ENCODE measurements at regions not wholly inside any gene's neighbourhood (a gene's known extent, or its start where the extent isn't known, plus 50 kb on each side); places are given as distances from the start of the nearest gene placed in this dataset.

DNA sequence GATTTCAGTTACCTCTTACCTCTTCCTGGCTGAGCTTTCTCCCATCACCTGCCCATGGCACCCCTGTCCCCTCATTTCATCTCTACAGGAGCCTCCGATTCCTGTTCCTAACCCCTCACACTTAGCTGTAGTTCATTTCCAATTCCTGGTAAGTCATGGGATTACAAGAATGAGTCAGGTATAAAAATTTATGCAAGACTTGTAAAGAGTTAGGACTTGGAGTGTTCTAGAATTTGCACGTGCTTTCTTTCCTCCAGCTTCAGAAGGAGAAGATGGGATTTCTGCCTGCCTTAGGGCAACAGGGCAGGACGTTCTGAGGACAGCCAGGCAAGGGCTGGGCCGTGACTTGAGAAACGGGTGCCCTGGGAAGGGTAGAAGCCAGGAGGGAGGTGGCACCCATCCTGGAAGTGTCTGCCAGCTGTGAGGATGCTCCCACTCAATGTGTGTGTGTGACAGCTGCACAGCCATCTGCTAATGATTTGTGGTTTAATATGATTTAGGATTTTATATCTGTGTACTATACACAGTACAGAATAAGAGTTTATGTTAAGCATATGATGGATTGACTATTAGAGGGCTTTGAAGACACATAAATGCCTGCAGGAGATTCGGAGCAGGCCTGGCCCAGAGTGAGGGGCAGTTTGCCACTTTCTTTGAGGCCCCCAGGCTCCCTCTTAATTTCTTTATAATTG, 81.5 kb upstream of the VIPR2 start:
- no peaks in the 10 kb centered on the region for H3K4me1 ChIP-seq (ENCODE audit: control extremely low read depth in 1 of 4, control insufficient read depth in 4 of 4, insufficient read depth in 4 of 4, low read length in 3 of 4)
- no peaks in the 10 kb centered on the region for H3K27me3 ChIP-seq (replicated peaks in 2 of 5; ENCODE audit: control insufficient read depth in 4 of 5, insufficient read depth in 5 of 5, low read length in 4 of 5)
- no peak overlapping the region for H3K4me3 ChIP-seq (ENCODE audit: control insufficient read depth in 1 of 7, extremely low read depth in 1 of 7, insufficient read depth in 4 of 7, low read depth in 2 of 7, low read length in 6 of 7)
- POLR2A ChIA-PET, result no interaction called here
- no peaks in the 10 kb centered on the region for H3K36me3 ChIP-seq (ENCODE audit: control insufficient read depth in 4 of 4, insufficient read depth in 4 of 4, low read length in 3 of 4)
- no peak overlapping the region for H3K27ac ChIP-seq (ENCODE audit: insufficient read depth in 1 of 2, low read depth in 1 of 2, low read length in 2 of 2, poor library complexity in 1 of 2, severe bottlenecking in 2 of 2)
- no peak for DNase-seq
- CTCF ChIA-PET, result no interaction called here
- no peaks in the 10 kb centered on the region for H3K9me3 ChIP-seq (ENCODE audit: control extremely low read depth in 1 of 5, control insufficient read depth in 4 of 5, insufficient read depth in 2 of 5, low read depth in 1 of 5, low read length in 4 of 5)
- WGBS (ENCODE audit: insufficient coverage), result 96% methylated on average over 5 of the region's 6 CpGs

DNA sequence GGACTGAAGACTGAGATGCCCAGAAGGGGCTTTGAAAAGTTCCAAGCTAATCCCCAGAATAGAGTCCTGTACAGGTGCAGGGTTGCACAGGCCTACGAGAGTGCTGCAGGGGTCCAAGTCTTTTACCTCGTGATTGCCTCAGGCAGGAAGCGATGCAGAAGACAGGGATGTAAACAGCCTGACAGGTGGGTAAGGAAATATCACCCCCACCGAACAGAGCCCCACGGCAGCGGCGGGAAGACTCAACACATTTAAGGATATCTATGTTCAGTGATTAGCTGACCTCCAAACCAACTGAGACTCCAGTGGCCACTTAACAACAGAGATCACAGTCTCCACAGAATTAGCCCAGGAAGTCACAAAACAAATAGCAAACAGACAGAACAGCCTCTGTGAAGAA, 73.9 kb upstream of the VIPR2 start:
- no peak for DNase-seq
- Histone ChIP-seq H3K27ac (ENCODE audit: insufficient read depth in 1 of 2, low read depth in 1 of 2, low read length in 2 of 2, poor library complexity in 1 of 2, severe bottlenecking in 2 of 2) (no peak overlapping the region), H3K27me3 (replicated peaks in 2 of 5; ENCODE audit: control insufficient read depth in 4 of 5, insufficient read depth in 5 of 5, low read length in 4 of 5) (peaks cover 0 to 4% (median 0%) of the 10 kb centered on the region in 5 experiments), H3K4me1 (ENCODE audit: control extremely low read depth in 1 of 4, control insufficient read depth in 4 of 4, insufficient read depth in 4 of 4, low read length in 3 of 4) (no peaks in the 10 kb centered on the region), H3K4me3 (ENCODE audit: control insufficient read depth in 1 of 7, extremely low read depth in 1 of 7, insufficient read depth in 4 of 7, low read depth in 2 of 7, low read length in 6 of 7) (no peak overlapping the region), H3K36me3 (ENCODE audit: control insufficient read depth in 4 of 4, insufficient read depth in 4 of 4, low read length in 3 of 4) (no peaks in the 10 kb centered on the region), H3K9me3 (ENCODE audit: control extremely low read depth in 1 of 5, control insufficient read depth in 4 of 5, insufficient read depth in 2 of 5, low read depth in 1 of 5, low read length in 4 of 5) (no peaks in the 10 kb centered on the region)
- ChIA-PET CTCF (interaction anchor here (1.1 kb wide), 1 partner anchor 41 kb away, joined by 3 read pairs; no protein-coding TSS in a partner anchor), POLR2A (no interaction called here)
- 85% methylated on average over 6 of the region's 7 CpGs for WGBS (ENCODE audit: insufficient coverage)

DNA sequence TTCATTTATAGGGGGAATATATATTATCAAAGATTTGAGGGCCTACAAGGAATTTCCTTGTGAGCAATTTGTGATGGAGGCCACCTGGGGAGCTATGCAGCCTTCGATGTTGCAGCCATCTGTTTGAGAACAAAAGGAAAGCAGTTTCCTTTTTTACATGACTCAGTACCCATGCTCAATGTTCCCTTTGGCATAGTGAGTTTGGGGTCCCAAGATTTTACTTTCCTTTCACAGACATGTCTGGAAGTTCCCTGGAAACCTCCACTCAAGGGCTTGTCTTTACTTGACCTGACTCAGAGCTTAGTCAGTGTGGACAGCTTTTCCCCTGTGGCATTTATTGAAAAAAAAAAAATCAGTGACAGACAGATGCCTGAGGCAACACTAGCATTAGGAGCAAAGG, 73.5 kb upstream of the VIPR2 start:
- no peak for DNase-seq
- H3K27me3 ChIP-seq (replicated peaks in 2 of 5; ENCODE audit: control insufficient read depth in 4 of 5, insufficient read depth in 5 of 5, low read length in 4 of 5), result peaks cover 0 to 4% (median 0%) of the 10 kb centered on the region in 5 experiments
- H3K27ac ChIP-seq (ENCODE audit: insufficient read depth in 1 of 2, low read depth in 1 of 2, low read length in 2 of 2, poor library complexity in 1 of 2, severe bottlenecking in 2 of 2), result no peak overlapping the region
- WGBS (ENCODE audit: insufficient coverage), result 60% methylated on average over 1 of the region's 1 CpG
- no peaks in the 10 kb centered on the region for H3K9me3 ChIP-seq (ENCODE audit: control extremely low read depth in 1 of 5, control insufficient read depth in 4 of 5, insufficient read depth in 2 of 5, low read depth in 1 of 5, low read length in 4 of 5)
- CTCF ChIA-PET, result interaction anchor here (1.1 kb wide), 1 partner anchor 40 kb away, joined by 3 read pairs; no protein-coding TSS in a partner anchor
- POLR2A ChIA-PET, result no interaction called here
- H3K4me3 ChIP-seq (ENCODE audit: control insufficient read depth in 1 of 7, extremely low read depth in 1 of 7, insufficient read depth in 4 of 7, low read depth in 2 of 7, low read length in 6 of 7), result no peak overlapping the region
- H3K36me3 ChIP-seq (ENCODE audit: control insufficient read depth in 4 of 4, insufficient read depth in 4 of 4, low read length in 3 of 4), result no peaks in the 10 kb centered on the region
- H3K4me1 ChIP-seq (ENCODE audit: control extremely low read depth in 1 of 4, control insufficient read depth in 4 of 4, insufficient read depth in 4 of 4, low read length in 3 of 4), result no peaks in the 10 kb centered on the region

DNA sequence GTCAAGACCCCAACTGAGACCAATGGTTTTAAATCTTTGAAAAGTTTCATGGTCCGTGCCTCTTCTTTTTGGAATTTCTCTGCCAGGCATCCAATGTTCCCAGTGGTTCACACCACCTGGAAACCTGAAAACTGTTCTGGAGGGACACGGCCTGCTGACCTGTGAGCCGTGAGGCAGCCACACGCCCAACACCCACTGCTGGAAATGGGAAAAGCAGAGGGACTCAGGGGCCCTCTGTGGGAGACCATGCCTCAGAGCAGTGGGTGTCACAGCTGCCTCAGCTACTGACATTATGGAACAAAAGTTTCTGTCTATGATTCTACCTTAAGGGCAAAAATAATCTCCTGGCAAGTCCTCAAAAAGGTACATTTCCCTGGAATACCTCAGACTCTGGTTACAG, 70.4 kb upstream of the VIPR2 start:
- no peaks in the 10 kb centered on the region for H3K36me3 ChIP-seq (ENCODE audit: control insufficient read depth in 4 of 4, insufficient read depth in 4 of 4, low read length in 3 of 4)
- POLR2A ChIA-PET, result no interaction called here
- CTCF ChIA-PET, result no interaction called here
- H3K27me3 ChIP-seq (replicated peaks in 2 of 5; ENCODE audit: control insufficient read depth in 4 of 5, insufficient read depth in 5 of 5, low read length in 4 of 5), result peaks cover 0 to 4% (median 0%) of the 10 kb centered on the region in 5 experiments
- no peak overlapping the region for H3K27ac ChIP-seq (ENCODE audit: insufficient read depth in 1 of 2, low read depth in 1 of 2, low read length in 2 of 2, poor library complexity in 1 of 2, severe bottlenecking in 2 of 2)
- H3K4me3 ChIP-seq (ENCODE audit: control insufficient read depth in 1 of 7, extremely low read depth in 1 of 7, insufficient read depth in 4 of 7, low read depth in 2 of 7, low read length in 6 of 7), result no peak overlapping the region
- no peaks in the 10 kb centered on the region for H3K9me3 ChIP-seq (ENCODE audit: control extremely low read depth in 1 of 5, control insufficient read depth in 4 of 5, insufficient read depth in 2 of 5, low read depth in 1 of 5, low read length in 4 of 5)
- 94% methylated on average over 4 of the region's 4 CpGs for whole genome bisulfite sequencing (ENCODE audit: insufficient coverage)
- DNase-seq, result no peak
- H3K4me1 ChIP-seq (ENCODE audit: control extremely low read depth in 1 of 4, control insufficient read depth in 4 of 4, insufficient read depth in 4 of 4, low read length in 3 of 4), result no peaks in the 10 kb centered on the region

DNA sequence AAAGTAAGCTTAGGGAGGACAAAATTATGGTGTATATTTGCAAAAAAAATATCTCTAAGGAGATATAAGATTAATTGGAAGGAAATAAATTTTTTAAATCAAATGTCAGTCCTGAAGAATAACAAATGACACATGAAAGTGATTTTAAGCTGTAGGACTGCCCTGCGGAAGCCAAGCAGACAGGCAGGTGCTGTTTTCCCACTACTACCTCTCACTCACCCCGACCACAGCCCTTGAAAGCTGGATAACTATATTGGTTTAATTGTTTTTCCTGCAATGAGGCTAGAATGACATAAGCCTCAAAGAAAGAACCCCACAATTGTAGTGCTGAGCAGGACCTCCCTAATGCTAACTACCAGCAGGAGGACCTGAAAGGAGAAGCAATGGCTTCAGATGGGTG, 68.6 kb upstream of the VIPR2 start:
- no peaks in the 10 kb centered on the region for H3K9me3 ChIP-seq (ENCODE audit: control extremely low read depth in 1 of 5, control insufficient read depth in 4 of 5, insufficient read depth in 2 of 5, low read depth in 1 of 5, low read length in 4 of 5)
- DNase-seq, result no peak
- peaks cover 0 to 1% (median 0%) of the 10 kb centered on the region in 5 experiments for H3K27me3 ChIP-seq (replicated peaks in 2 of 5; ENCODE audit: control insufficient read depth in 4 of 5, insufficient read depth in 5 of 5, low read length in 4 of 5)
- ChIA-PET POLR2A (no interaction called here), CTCF (no interaction called here)
- no peak overlapping the region for H3K27ac ChIP-seq (ENCODE audit: insufficient read depth in 1 of 2, low read depth in 1 of 2, low read length in 2 of 2, poor library complexity in 1 of 2, severe bottlenecking in 2 of 2)
- WGBS (ENCODE audit: insufficient coverage), result 100% methylated on average over 1 of the region's 2 CpGs
- H3K4me1 ChIP-seq (ENCODE audit: control extremely low read depth in 1 of 4, control insufficient read depth in 4 of 4, insufficient read depth in 4 of 4, low read length in 3 of 4), result peaks cover 0 to 4% (median 0%) of the 10 kb centered on the region in 4 experiments
- H3K4me3 ChIP-seq (ENCODE audit: control insufficient read depth in 1 of 7, extremely low read depth in 1 of 7, insufficient read depth in 4 of 7, low read depth in 2 of 7, low read length in 6 of 7), result no peak overlapping the region
- no peaks in the 10 kb centered on the region for H3K36me3 ChIP-seq (ENCODE audit: control insufficient read depth in 4 of 4, insufficient read depth in 4 of 4, low read length in 3 of 4)

DNA sequence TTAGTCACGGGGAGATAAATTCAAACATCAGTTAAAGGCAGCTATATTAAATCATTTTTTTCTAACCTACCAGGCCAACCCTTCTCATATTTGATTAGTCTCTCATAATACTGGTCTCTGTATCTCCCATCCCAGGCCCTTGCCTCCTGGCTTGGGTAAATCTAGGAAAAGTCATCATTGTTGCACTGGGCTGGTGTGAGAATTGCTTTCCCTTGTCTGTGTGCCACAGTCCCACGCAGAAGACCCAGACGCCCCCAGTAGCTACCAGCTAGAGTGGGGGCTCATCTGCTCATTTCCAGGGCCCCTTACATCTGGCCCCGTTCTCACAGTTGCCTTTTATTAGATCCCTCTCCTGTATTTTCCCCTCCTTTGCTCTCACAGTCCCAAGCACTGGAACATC, 67.6 kb upstream of the VIPR2 start:
- CTCF ChIA-PET, result interaction anchor here (1.1 kb wide), 1 partner anchor 9 kb away, joined by 4 read pairs; no protein-coding TSS in a partner anchor

DNA sequence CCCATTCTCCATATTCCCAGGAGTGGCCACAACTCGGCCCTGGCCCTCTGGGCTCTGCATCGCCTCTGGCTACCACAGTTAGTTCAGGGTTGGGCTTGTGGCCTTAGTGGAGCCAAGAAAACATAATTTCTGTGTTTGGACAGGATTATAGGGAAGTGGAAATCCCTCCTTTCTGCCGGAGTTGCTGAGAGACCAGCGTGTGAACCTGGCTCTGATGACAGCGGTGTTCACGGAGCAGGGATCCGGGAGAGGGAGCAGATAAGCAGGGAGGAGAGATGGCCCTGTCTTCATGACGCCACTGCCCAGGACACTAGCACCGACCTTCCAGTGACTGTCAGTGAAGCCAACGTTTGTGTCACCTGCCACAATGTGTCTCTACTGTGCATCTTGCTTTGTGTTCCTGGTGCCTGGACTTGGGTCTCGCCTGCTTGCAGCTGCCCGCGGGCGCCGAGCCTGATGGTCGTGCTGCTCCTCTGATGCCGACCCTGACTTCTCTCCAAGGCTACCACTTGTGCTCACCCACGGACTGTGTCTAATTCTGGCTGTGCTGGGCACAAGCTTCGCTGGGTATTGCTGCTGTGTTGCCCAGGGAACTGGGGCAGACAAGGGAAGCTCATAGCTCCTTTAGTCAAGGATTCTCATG, 67.0 kb upstream of the VIPR2 start:
- no peaks in the 10 kb centered on the region for H3K36me3 ChIP-seq (ENCODE audit: control insufficient read depth in 4 of 4, insufficient read depth in 4 of 4, low read length in 3 of 4)
- no peak for DNase-seq
- ChIA-PET CTCF (interaction anchor here (1.1 kb wide), 1 partner anchor 10 kb away, joined by 4 read pairs; no protein-coding TSS in a partner anchor), POLR2A (no interaction called here)
- H3K27ac ChIP-seq (ENCODE audit: insufficient read depth in 1 of 2, low read depth in 1 of 2, low read length in 2 of 2, poor library complexity in 1 of 2, severe bottlenecking in 2 of 2), result no peak overlapping the region
- no peak overlapping the region for H3K4me3 ChIP-seq (ENCODE audit: control insufficient read depth in 1 of 7, extremely low read depth in 1 of 7, insufficient read depth in 4 of 7, low read depth in 2 of 7, low read length in 6 of 7)
- H3K4me1 ChIP-seq (ENCODE audit: control extremely low read depth in 1 of 4, control insufficient read depth in 4 of 4, insufficient read depth in 4 of 4, low read length in 3 of 4), result peaks cover 0 to 4% (median 0%) of the 10 kb centered on the region in 4 experiments
- H3K27me3 ChIP-seq (replicated peaks in 2 of 5; ENCODE audit: control insufficient read depth in 4 of 5, insufficient read depth in 5 of 5, low read length in 4 of 5), result peaks cover 0 to 1% (median 0%) of the 10 kb centered on the region in 5 experiments
- H3K9me3 ChIP-seq (ENCODE audit: control extremely low read depth in 1 of 5, control insufficient read depth in 4 of 5, insufficient read depth in 2 of 5, low read depth in 1 of 5, low read length in 4 of 5), result no peaks in the 10 kb centered on the region
- WGBS (ENCODE audit: insufficient coverage), result 91% methylated on average over 15 of the region's 19 CpGs

More for the DNA sequence above, 67.6 kb upstream of the VIPR2 start:
- peaks cover 0 to 4% (median 0%) of the 10 kb centered on the region in 4 experiments for H3K4me1 ChIP-seq (ENCODE audit: control extremely low read depth in 1 of 4, control insufficient read depth in 4 of 4, insufficient read depth in 4 of 4, low read length in 3 of 4)
- peaks cover 0 to 1% (median 0%) of the 10 kb centered on the region in 5 experiments for H3K27me3 ChIP-seq (replicated peaks in 2 of 5; ENCODE audit: control insufficient read depth in 4 of 5, insufficient read depth in 5 of 5, low read length in 4 of 5)
- POLR2A ChIA-PET, result no interaction called here
- DNase-seq, result no peak
- no peaks in the 10 kb centered on the region for H3K9me3 ChIP-seq (ENCODE audit: control extremely low read depth in 1 of 5, control insufficient read depth in 4 of 5, insufficient read depth in 2 of 5, low read depth in 1 of 5, low read length in 4 of 5)
- H3K36me3 ChIP-seq (ENCODE audit: control insufficient read depth in 4 of 4, insufficient read depth in 4 of 4, low read length in 3 of 4), result no peaks in the 10 kb centered on the region
- WGBS (ENCODE audit: insufficient coverage), result 93% methylated on average over 4 of the region's 4 CpGs
- no peak overlapping the region for H3K27ac ChIP-seq (ENCODE audit: insufficient read depth in 1 of 2, low read depth in 1 of 2, low read length in 2 of 2, poor library complexity in 1 of 2, severe bottlenecking in 2 of 2)
- no peak overlapping the region for H3K4me3 ChIP-seq (ENCODE audit: control insufficient read depth in 1 of 7, extremely low read depth in 1 of 7, insufficient read depth in 4 of 7, low read depth in 2 of 7, low read length in 6 of 7)
